Thyroid gland (tissue), 4 donors: ENCODE measurements at regions not wholly inside any gene's neighbourhood (a gene's known extent, or its start where the extent isn't known, plus 50 kb on each side); places are given as distances from the start of the nearest gene placed in this dataset.

Experiments used
- POLR2A ChIP-seq, 2 donors: fragments of 450-650 bp; IDR thresholded peaks; one replicate each; pipeline ENCODE4 v1.6.1; 2017; ENCODE audit warnings: antibody characterized with exemption in 2 of 2, mild to moderate bottlenecking in 2 of 2, moderate library complexity in 1 of 2
- TF ChIP-seq, protein P1 (sequence below), 6 experiments: fragments of 200-600 bp in 3 of 6; fragments of 450-650 bp in 3 of 6; sonication (generic) in 3 of 6; IDR thresholded peaks; one replicate each; pipeline ENCODE4 v1.5.1; 2016 to 2019; ENCODE audit warnings: antibody characterized with exemption in 6 of 6, mild to moderate bottlenecking in 2 of 6, inconsistent platforms in 1 of 6, moderate library complexity in 1 of 6

DNA sequence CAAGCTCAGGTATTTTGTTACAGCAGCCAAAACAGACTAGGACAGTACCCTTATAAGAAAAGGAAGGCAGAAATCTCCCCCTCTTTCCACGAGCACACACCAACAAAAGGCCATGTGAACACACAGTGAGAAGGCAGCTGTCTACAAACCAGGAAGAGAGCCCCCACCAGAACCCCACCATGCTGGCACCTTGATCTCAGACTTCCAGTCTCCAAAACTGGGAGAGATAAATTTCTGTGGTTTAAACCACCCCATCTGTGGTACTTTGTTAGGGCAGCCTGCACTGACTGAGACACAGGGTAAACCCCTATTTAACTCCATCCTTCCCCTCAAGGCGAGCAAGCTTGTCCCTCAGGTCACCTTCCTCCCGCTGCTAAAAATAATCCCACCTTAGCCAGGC, 475.8 kb upstream of the JARID2 start:
- TF ChIP-seq, protein P1, sequence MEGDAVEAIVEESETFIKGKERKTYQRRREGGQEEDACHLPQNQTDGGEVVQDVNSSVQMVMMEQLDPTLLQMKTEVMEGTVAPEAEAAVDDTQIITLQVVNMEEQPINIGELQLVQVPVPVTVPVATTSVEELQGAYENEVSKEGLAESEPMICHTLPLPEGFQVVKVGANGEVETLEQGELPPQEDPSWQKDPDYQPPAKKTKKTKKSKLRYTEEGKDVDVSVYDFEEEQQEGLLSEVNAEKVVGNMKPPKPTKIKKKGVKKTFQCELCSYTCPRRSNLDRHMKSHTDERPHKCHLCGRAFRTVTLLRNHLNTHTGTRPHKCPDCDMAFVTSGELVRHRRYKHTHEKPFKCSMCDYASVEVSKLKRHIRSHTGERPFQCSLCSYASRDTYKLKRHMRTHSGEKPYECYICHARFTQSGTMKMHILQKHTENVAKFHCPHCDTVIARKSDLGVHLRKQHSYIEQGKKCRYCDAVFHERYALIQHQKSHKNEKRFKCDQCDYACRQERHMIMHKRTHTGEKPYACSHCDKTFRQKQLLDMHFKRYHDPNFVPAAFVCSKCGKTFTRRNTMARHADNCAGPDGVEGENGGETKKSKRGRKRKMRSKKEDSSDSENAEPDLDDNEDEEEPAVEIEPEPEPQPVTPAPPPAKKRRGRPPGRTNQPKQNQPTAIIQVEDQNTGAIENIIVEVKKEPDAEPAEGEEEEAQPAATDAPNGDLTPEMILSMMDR (IDR thresholded peaks at IDR 0.05), result no peak
- no peak for TF ChIP-seq POLR2A (IDR thresholded peaks at IDR 0.05)
